GM11168 (cell line): ENCODE measurements at regions not wholly inside any gene's neighbourhood (a gene's known extent, or its start where the extent isn't known, plus 50 kb on each side); places are given as distances from the start of the nearest gene placed in this dataset.

Experiments
- in situ Hi-C: fragments of 300-500 bp; cut with MboI; formaldehyde crosslinking; loops from one replicate; pipeline ENCODE4 v1.12.0; 2022; ENCODE audit warnings: low sequenced_read_pairs; ENCODE audit not compliant: unreplicated experiment

GRCh38 chr14:97315790-97316189 lies 518.6 kb downstream of the VRK1 start:
- in situ Hi-C loops, result no loop called here

GRCh38 chr14:97318380-97318779 lies 521.2 kb downstream of the VRK1 start:
- in situ Hi-C loops, result no loop called here

GRCh38 chr14:97319691-97320090 lies 522.5 kb downstream of the VRK1 start:
- in situ Hi-C loops, result no loop called here

GRCh38 chr14:97328743-97329142 lies 531.6 kb downstream of the VRK1 start:
- in situ Hi-C loops, result no loop called here

GRCh38 chr14:97329701-97330100 lies 532.5 kb downstream of the VRK1 start:
- in situ Hi-C loops, result no loop called here

GRCh38 chr14:97331058-97331457 lies 533.9 kb downstream of the VRK1 start:
- in situ Hi-C loops, result no loop called here

- in situ Hi-C loops, result no loop called here
Measured at GRCh38 chr14:97331526-97331925, 534.3 kb downstream of the VRK1 start.

- in situ Hi-C loops, result no loop called here
Measured at GRCh38 chr14:97336179-97336578, 539.0 kb downstream of the VRK1 start.

GRCh38 chr14:97336816-97337215 lies 539.6 kb downstream of the VRK1 start:
- in situ Hi-C loops, result no loop called here

- in situ Hi-C loops, result no loop called here
Measured at GRCh38 chr14:97337267-97337666, 540.1 kb downstream of the VRK1 start.

- in situ Hi-C loops, result no loop called here
Measured at GRCh38 chr14:97337670-97338069, 540.5 kb downstream of the VRK1 start.

- in situ Hi-C loops, result no loop called here
Measured at GRCh38 chr14:97344666-97345065, 547.5 kb downstream of the VRK1 start.

GRCh38 chr14:97346675-97347074 lies 549.5 kb downstream of the VRK1 start:
- in situ Hi-C loops, result no loop called here

GRCh38 chr14:97349463-97349862 lies 552.3 kb downstream of the VRK1 start:
- in situ Hi-C loops, result no loop called here

- in situ Hi-C loops, result no loop called here
Measured at GRCh38 chr14:97349946-97350345, 552.8 kb downstream of the VRK1 start.

- in situ Hi-C loops, result no loop called here
Measured at GRCh38 chr14:97350415-97350814, 553.2 kb downstream of the VRK1 start.

- in situ Hi-C loops, result no loop called here
Measured at GRCh38 chr14:97350894-97351731, 553.9 kb downstream of the VRK1 start.

GRCh38 chr14:97353102-97353501 lies 555.9 kb downstream of the VRK1 start:
- in situ Hi-C loops, result no loop called here

GRCh38 chr14:97354119-97354722 lies 557.0 kb downstream of the VRK1 start:
- in situ Hi-C loops, result no loop called here

- in situ Hi-C loops, result no loop called here
Measured at GRCh38 chr14:97359341-97359740, 562.2 kb downstream of the VRK1 start.

- in situ Hi-C loops, result no loop called here
Measured at GRCh38 chr14:97361181-97361580, 564.0 kb downstream of the VRK1 start.

- in situ Hi-C loops, result no loop called here
Measured at GRCh38 chr14:97361958-97362357, 564.8 kb downstream of the VRK1 start.
